CD4-positive, alpha-beta memory T cell (primary cell): ENCODE measurements at regions not wholly inside any gene's neighbourhood (a gene's known extent, or its start where the extent isn't known, plus 50 kb on each side); places are given as distances from the start of the nearest gene placed in this dataset.

Experiments used
- CTCF ChIA-PET: fragments of 350-600 bp; sonication (Branson Sonifier 250); formaldehyde crosslinking; loops from one replicate; lab custom pipeline; 2021; ENCODE audit warnings: inconsistent platforms; ENCODE audit not compliant: partially characterized antibody; lab: Charles Lee
- POLR2A ChIA-PET: fragments of 350-600 bp; sonication (Branson Sonifier 250); formaldehyde crosslinking; loops from one replicate; lab custom pipeline; 2021; ENCODE audit not compliant: partially characterized antibody; lab: Charles Lee
- DNase-seq, 5 donors: peaks; one replicate each; pipeline versions ENCODE4 v3.0.0 to v3.0.0-alpha.2; 2020 to 2022; ENCODE audit warnings: mixed read lengths in 1 of 5
- H3K27ac ChIP-seq: one replicate; pipeline ENCODE4 v1.7.0; 2013; ENCODE audit warnings: low read depth, low read length
- H3K27me3 ChIP-seq: 2 replicates; pipeline ENCODE4 v1.7.0; 2013; ENCODE audit warnings: mild to moderate bottlenecking, low read length, moderate library complexity; ENCODE audit not compliant: insufficient read depth
- H3K36me3 ChIP-seq: 2 replicates; pipeline ENCODE4 v1.7.0; 2013; ENCODE audit warnings: mild to moderate bottlenecking, low read length, moderate library complexity; ENCODE audit not compliant: insufficient read depth
- H3K4me1 ChIP-seq: 2 replicates; pipeline ENCODE4 v1.7.0; 2013; ENCODE audit warnings: mild to moderate bottlenecking, low read length, moderate library complexity; ENCODE audit not compliant: insufficient read depth
- H3K4me3 ChIP-seq, 2 donors: one replicate each; pipeline ENCODE4 v1.7.0; 2013; ENCODE audit warnings: low read length in 2 of 2, mild to moderate bottlenecking in 1 of 2
- H3K9me3 ChIP-seq, 2 donors: one replicate each; pipeline ENCODE4 v1.7.0; 2013; ENCODE audit warnings: low read length in 2 of 2, control low read depth in 1 of 2; ENCODE audit not compliant: control insufficient read depth in 1 of 2
- H3K27ac Mint-ChIP-seq, 7 donors: one replicate each; pipeline ENCODE4 v1.8.0; 2020 to 2021; ENCODE audit warnings: mixed read lengths in 7 of 7, mild to moderate bottlenecking in 6 of 7, inconsistent platforms in 3 of 7, moderate library complexity in 3 of 7
- H3K27me3 Mint-ChIP-seq, 2 donors: one replicate each; pipeline ENCODE4 v1.8.0; 2020 to 2021; ENCODE audit warnings: mixed read lengths in 2 of 2
- H3K36me3 Mint-ChIP-seq, 2 donors: one replicate each; pipeline ENCODE4 v1.8.0; 2020 to 2021; ENCODE audit warnings: mixed read lengths in 2 of 2, inconsistent platforms in 1 of 2, mild to moderate bottlenecking in 1 of 2
- H3K4me1 Mint-ChIP-seq, 4 donors: one replicate each; pipeline ENCODE4 v1.8.0; 2020 to 2021; ENCODE audit warnings: mixed read lengths in 4 of 4, mild to moderate bottlenecking in 1 of 4
- H3K4me3 Mint-ChIP-seq, 8 donors: one replicate each; pipeline ENCODE4 v1.8.0; 2020 to 2021; ENCODE audit warnings: mixed read lengths in 8 of 8, mild to moderate bottlenecking in 7 of 8, moderate library complexity in 6 of 8, inconsistent platforms in 3 of 8
- H3K9me3 Mint-ChIP-seq, 8 donors: one replicate each; pipeline ENCODE4 v1.8.0; 2020 to 2021; ENCODE audit warnings: mixed read lengths in 8 of 8, mild to moderate bottlenecking in 5 of 8, inconsistent platforms in 3 of 8, moderate library complexity in 1 of 8
- intact Hi-C: fragments of 100-400 bp; cut with micrococcal nuclease; formaldehyde crosslinking; loops from one replicate; pipeline ENCODE4 v1.15.1; 2023

DNA sequence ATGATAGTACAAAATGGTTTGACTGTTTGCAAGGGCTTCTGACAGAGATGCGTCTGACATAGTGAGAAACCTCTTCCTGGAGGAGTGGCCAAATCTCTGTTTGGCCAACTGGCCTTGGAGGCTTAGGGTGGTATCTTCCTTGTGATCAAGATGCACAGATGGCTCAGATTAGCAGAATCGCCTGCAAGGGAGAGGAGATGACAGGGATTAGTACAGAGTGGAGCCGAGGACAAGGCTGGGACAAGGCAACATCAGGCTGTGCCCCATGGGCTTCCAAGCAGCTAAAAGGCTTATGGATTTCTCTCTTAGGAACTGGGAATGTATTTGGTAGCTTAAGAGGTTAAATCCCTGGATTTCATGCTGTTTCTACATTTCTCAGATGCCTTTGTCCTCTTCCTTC lies 379.1 kb downstream of the SIPA1L2 start:
- ChIA-PET POLR2A (no interaction called here), CTCF (no interaction called here)
- Mint-ChIP-seq H3K27ac (no peak overlapping the region), H3K4me3 (peak overlapping the region in 1 of 8 donors; percentile 64), H3K9me3 (peaks cover 0 to 1% (median 0%) of the 10 kb centered on the region in 8 donors), H3K27me3 (peaks cover 8 to 17% of the 10 kb centered on the region in 2 donors), H3K4me1 (peaks cover 0 to 4% (median 2%) of the 10 kb centered on the region in 4 donors), H3K36me3 (no peaks in the 10 kb centered on the region)
- H3K27ac ChIP-seq, result no peak overlapping the region
- no peaks in the 10 kb centered on the region for H3K36me3 ChIP-seq
- no peaks in the 10 kb centered on the region for H3K4me1 ChIP-seq
- no peak overlapping the region for H3K4me3 ChIP-seq
- no peak for DNase-seq
- no peaks in the 10 kb centered on the region for H3K27me3 ChIP-seq
- intact Hi-C loops, result no loop called here
- no peaks in the 10 kb centered on the region for H3K9me3 ChIP-seq

DNA sequence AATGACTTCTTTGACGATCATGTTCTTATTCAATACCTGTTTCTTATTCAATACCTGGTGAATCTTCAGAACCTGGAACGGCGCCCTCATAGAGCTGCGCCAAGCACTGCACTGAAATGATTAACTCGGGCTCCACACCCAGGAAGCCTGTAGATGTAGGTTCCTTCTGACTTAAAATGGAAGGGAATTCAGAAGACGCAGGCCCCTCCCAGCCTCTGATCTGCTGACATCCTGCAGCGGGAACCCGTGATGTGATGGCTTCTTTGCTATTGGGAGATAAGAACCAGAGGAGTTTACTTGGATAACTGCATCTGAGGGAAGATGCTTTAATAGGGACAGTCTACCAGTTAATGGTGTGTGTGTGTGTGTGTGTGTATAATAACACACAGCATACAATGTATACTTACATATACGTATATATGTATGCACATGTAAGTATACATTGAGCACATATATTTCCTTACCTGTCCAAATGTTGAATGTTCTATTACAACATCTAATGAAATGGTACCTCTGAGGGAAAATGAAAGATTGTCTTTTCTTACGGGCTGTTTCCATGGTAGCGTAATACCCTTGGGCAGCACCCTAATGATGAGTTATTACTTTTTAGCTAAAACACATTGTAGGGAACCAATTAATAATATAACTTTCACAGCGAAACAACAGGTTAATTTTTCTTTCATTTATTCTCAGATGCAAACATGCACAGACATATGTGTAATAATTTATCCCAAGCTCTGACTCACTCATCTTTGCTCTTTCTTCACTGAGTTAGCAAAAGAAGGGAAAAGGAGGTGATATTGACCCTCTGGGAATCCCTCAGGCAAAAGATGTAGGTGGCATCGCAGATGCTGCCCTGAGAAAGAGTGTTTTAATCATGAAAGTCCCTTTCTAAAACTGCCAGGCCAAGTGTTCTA lies 379.8 kb downstream of the SIPA1L2 start:
- no peak overlapping the region for H3K27ac Mint-ChIP-seq

DNA sequence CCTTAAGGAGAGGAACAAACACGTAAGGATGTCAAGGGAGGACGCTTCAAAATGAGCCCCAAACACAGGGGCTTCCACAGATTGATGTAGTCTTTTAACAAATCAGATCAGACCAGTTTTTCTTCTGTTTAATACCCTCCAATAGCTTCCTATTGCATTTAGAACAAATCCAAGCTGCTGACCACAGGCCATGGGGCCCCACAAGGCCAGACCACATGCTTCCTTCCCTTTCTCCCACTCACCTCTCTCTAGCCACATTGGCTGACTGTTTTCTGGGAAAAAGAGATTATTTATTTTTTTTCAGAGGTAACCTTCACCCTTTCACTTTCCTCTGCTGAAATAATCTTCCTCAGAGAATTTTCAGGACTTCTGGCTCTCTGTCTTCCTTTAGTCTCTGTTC lies 380.6 kb downstream of the SIPA1L2 start:
- Histone ChIP-seq H3K27me3 (no peaks in the 10 kb centered on the region), H3K9me3 (no peaks in the 10 kb centered on the region), H3K4me3 (no peak overlapping the region), H3K4me1 (no peaks in the 10 kb centered on the region), H3K36me3 (no peaks in the 10 kb centered on the region), H3K27ac (no peak overlapping the region)
- H3K36me3 Mint-ChIP-seq, result no peaks in the 10 kb centered on the region
- DNase-seq, result no peak
- no peak overlapping the region for H3K27ac Mint-ChIP-seq
- ChIA-PET POLR2A (no interaction called here), CTCF (no interaction called here)
- H3K9me3 Mint-ChIP-seq, result peaks cover 0 to 1% (median 0%) of the 10 kb centered on the region in 8 donors
- H3K27me3 Mint-ChIP-seq, result peaks cover 8 to 17% of the 10 kb centered on the region in 2 donors
- H3K4me3 Mint-ChIP-seq, result no peak overlapping the region
- peaks cover 0 to 4% (median 2%) of the 10 kb centered on the region in 4 donors for H3K4me1 Mint-ChIP-seq
- intact Hi-C loops, result no loop called here

More for the DNA sequence above, 379.8 kb downstream of the SIPA1L2 start:
- intact Hi-C loops, result no loop called here
- Histone ChIP-seq H3K36me3 (no peaks in the 10 kb centered on the region), H3K27ac (no peak overlapping the region), H3K4me3 (no peak overlapping the region), H3K27me3 (no peaks in the 10 kb centered on the region), H3K4me1 (no peaks in the 10 kb centered on the region), H3K9me3 (no peaks in the 10 kb centered on the region)
- ChIA-PET CTCF (no interaction called here), POLR2A (no interaction called here)
- H3K27me3 Mint-ChIP-seq, result peaks cover 8 to 17% of the 10 kb centered on the region in 2 donors
- no peak for DNase-seq
- no peaks in the 10 kb centered on the region for H3K36me3 Mint-ChIP-seq
- peaks cover 0 to 4% (median 2%) of the 10 kb centered on the region in 4 donors for H3K4me1 Mint-ChIP-seq
- H3K4me3 Mint-ChIP-seq, result no peak overlapping the region
- H3K9me3 Mint-ChIP-seq, result peaks cover 0 to 1% (median 0%) of the 10 kb centered on the region in 8 donors

DNA sequence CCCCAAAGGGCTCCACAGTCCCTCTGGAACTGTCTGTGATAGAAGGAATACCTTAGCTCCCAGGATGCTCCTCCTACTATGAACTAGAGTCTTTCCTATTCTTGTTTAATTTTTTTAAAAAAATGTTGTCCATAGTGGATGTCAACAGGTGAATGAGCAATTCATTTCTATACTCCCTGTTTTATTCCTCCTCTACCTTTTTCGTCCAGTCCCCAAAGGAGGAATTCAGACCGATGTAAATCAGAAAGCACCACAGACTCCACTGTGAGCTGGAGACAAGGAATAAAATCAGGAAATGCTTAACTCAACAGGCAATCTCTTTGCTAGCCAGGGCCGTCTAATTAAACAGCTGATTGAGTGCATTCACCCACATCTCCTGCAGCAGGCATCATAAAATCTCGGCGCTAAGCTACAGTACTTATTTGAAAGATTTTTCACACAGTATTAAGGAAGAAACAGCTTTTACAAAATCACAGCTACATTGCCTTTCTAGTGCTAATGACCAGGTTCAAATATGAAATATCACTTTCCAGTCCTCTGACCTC lies 381.6 kb downstream of the SIPA1L2 start:
- Mint-ChIP-seq H3K4me3 (no peak overlapping the region), H3K4me1 (peaks cover 0 to 4% (median 2%) of the 10 kb centered on the region in 4 donors), H3K27ac (no peak overlapping the region), H3K36me3 (no peaks in the 10 kb centered on the region), H3K9me3 (peaks cover 0 to 1% (median 0%) of the 10 kb centered on the region in 8 donors), H3K27me3 (peaks cover 10 to 17% of the 10 kb centered on the region in 2 donors)
- Histone ChIP-seq H3K4me1 (no peaks in the 10 kb centered on the region), H3K4me3 (no peak overlapping the region), H3K27ac (no peak overlapping the region), H3K36me3 (no peaks in the 10 kb centered on the region), H3K9me3 (no peaks in the 10 kb centered on the region), H3K27me3 (no peaks in the 10 kb centered on the region)
- ChIA-PET CTCF (no interaction called here), POLR2A (no interaction called here)
- no peak for DNase-seq
- intact Hi-C loops, result no loop called here

DNA sequence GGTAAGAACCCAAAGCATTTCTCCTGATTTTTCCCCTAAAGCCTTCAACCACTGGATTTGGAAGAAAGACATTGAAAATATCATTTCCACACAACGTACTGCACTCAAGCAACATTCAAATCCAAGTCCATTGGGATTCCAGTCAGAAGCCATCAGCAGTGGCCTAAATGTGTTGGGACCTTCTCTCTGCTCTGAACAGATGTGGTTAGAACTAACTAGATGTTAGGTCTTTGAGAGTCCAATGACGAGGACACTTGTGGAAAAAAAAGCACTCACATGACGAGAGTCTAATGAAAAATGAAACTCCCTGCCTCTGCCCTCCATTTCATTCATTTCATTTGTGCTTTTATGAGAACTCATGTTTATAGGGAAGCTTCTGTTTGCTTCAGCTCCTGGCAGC lies 382.3 kb downstream of the SIPA1L2 start:
- CTCF ChIA-PET, result no interaction called here
- H3K36me3 Mint-ChIP-seq, result no peaks in the 10 kb centered on the region

DNA sequence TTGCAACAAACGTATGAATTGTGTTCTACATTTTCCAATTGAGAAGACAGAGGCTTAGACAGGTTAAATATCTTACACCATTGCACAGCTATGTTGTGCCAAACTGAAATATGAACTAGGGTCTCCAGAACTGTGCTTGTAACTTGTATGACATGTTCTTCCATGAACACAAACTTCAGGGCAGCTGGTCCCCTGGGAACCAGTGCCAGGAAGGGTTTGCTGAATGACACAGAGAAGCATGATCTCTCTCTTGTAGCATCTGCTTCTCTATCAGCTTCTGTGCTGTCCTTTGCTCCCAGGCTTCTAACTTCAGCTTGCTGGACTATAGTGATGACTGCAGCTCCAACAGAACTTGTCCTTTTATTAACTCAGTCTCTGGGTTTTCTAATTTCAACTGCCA lies 385.5 kb downstream of the SIPA1L2 start:
- ChIA-PET POLR2A (no interaction called here), CTCF (interaction anchor here (0.7 kb wide), 1 partner anchor 708 kb away, joined by 3 read pairs; no protein-coding TSS in a partner anchor)
- no peak for DNase-seq
- Mint-ChIP-seq H3K36me3 (peaks cover 0 to 3% of the 10 kb centered on the region in 2 donors), H3K27me3 (peaks cover 4 to 13% of the 10 kb centered on the region in 2 donors), H3K4me3 (no peak overlapping the region), H3K27ac (no peak overlapping the region), H3K9me3 (peaks cover 0 to 2% (median 0%) of the 10 kb centered on the region in 8 donors), H3K4me1 (no peaks in the 10 kb centered on the region)
- no peak overlapping the region for H3K4me3 ChIP-seq
- H3K36me3 ChIP-seq, result no peaks in the 10 kb centered on the region
- no peak overlapping the region for H3K27ac ChIP-seq
- H3K9me3 ChIP-seq, result no peaks in the 10 kb centered on the region
- intact Hi-C loops, result no loop called here
- no peaks in the 10 kb centered on the region for H3K27me3 ChIP-seq
- H3K4me1 ChIP-seq, result no peaks in the 10 kb centered on the region

More for the DNA sequence above, 382.3 kb downstream of the SIPA1L2 start:
- intact Hi-C loops, result no loop called here
- DNase-seq, result no peak
- H3K4me1 ChIP-seq, result no peaks in the 10 kb centered on the region
- H3K27me3 ChIP-seq, result no peaks in the 10 kb centered on the region
- Mint-ChIP-seq H3K27me3 (peaks cover 10 to 13% of the 10 kb centered on the region in 2 donors), H3K4me3 (no peak overlapping the region), H3K4me1 (peaks cover 0 to 4% (median 2%) of the 10 kb centered on the region in 4 donors), H3K27ac (no peak overlapping the region), H3K9me3 (peaks cover 0 to 1% (median 0%) of the 10 kb centered on the region in 8 donors)
- H3K36me3 ChIP-seq, result no peaks in the 10 kb centered on the region
- H3K4me3 ChIP-seq, result no peak overlapping the region
- no peaks in the 10 kb centered on the region for H3K9me3 ChIP-seq
- H3K27ac ChIP-seq, result no peak overlapping the region
- POLR2A ChIA-PET, result no interaction called here

DNA sequence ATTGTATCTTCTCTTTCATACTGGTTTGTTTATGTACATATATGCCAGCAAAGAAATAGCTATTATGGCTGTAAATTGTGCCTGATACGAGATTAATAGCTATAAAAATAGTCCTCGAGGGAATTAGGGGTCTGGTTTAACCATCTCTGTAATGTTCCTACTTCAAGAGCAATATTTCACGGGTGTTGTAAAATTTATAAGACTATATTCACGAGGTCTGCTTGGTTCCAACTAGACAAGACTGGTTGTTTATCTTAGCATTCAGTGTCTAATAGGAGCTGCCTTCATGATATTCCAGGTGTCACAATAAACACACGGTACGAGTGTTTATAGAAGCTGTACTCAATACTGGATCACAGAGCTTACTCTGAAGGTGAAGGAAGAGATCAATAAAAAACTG lies 389.9 kb downstream of the SIPA1L2 start:
- no peak overlapping the region for H3K27ac Mint-ChIP-seq
- POLR2A ChIA-PET, result no interaction called here

More for the DNA sequence above, 389.9 kb downstream of the SIPA1L2 start:
- H3K9me3 ChIP-seq, result no peaks in the 10 kb centered on the region
- H3K27ac ChIP-seq, result no peak overlapping the region
- DNase-seq, result no peak
- Mint-ChIP-seq H3K9me3 (peaks cover 0 to 2% (median 0%) of the 10 kb centered on the region in 8 donors), H3K4me1 (no peaks in the 10 kb centered on the region), H3K4me3 (no peak overlapping the region), H3K27me3 (peaks cover 4 to 10% of the 10 kb centered on the region in 2 donors), H3K36me3 (peaks cover 0 to 3% of the 10 kb centered on the region in 2 donors)
- H3K36me3 ChIP-seq, result no peaks in the 10 kb centered on the region
- no peaks in the 10 kb centered on the region for H3K27me3 ChIP-seq
- H3K4me1 ChIP-seq, result no peaks in the 10 kb centered on the region
- CTCF ChIA-PET, result no interaction called here
- H3K4me3 ChIP-seq, result no peak overlapping the region
- intact Hi-C loops, result no loop called here
